SU-DHL-6 (cell line): ENCODE measurements at regions not wholly inside any gene's neighbourhood (a gene's known extent, or its start where the extent isn't known, plus 50 kb on each side); places are given as distances from the start of the nearest gene placed in this dataset.

Experiments
- EZH2phosphoT487 ChIP-seq: fragments of 200-600 bp; sonication (generic), shearing (Covaris generic); conservative IDR thresholded peaks from 2 replicates; pipeline ENCODE4 v1.6.1; 2018; ENCODE audit warnings: mild to moderate bottlenecking, antibody characterized with exemption, low read length, moderate library complexity, mixed read lengths
- TF ChIP-seq, protein P1 (sequence below): fragments of 200-600 bp; sonication (generic); IDR thresholded peaks from one replicate; pipeline ENCODE4 v1.5.1; 2017; ENCODE audit warnings: antibody characterized with exemption, mild to moderate bottlenecking, low read length, moderate library complexity; ENCODE audit not compliant: insufficient read depth, poor library complexity, severe bottlenecking

DNA sequence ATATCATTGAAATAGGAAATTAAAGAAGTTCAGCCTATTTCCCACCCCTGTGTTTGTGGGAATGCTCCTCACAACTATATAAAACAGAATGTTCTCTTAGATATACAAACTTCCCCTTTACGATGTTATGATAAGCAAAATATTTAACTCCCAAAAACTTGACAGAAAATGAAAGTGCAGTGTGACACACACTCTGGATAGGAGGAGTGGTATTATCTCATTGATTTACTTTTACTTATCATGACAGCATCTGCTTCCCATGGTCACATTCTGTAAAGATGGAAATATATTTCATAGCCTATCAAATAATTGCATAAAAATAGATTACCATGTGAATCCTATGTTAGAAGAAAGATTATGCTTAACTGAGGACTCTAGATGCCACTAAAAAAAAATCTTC, 96.6 kb upstream of the STK17B start:
- TF ChIP-seq, protein P1, sequence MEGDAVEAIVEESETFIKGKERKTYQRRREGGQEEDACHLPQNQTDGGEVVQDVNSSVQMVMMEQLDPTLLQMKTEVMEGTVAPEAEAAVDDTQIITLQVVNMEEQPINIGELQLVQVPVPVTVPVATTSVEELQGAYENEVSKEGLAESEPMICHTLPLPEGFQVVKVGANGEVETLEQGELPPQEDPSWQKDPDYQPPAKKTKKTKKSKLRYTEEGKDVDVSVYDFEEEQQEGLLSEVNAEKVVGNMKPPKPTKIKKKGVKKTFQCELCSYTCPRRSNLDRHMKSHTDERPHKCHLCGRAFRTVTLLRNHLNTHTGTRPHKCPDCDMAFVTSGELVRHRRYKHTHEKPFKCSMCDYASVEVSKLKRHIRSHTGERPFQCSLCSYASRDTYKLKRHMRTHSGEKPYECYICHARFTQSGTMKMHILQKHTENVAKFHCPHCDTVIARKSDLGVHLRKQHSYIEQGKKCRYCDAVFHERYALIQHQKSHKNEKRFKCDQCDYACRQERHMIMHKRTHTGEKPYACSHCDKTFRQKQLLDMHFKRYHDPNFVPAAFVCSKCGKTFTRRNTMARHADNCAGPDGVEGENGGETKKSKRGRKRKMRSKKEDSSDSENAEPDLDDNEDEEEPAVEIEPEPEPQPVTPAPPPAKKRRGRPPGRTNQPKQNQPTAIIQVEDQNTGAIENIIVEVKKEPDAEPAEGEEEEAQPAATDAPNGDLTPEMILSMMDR: no peak
- TF ChIP-seq EZH2phosphoT487: no peak
